IMR-90 (cell line): ENCODE measurements at regions not wholly inside any gene's neighbourhood (a gene's known extent, or its start where the extent isn't known, plus 50 kb on each side); places are given as distances from the start of the nearest gene placed in this dataset.

Source experiments
- CEBPB ChIP-seq: IDR thresholded peaks from 2 replicates; pipeline ENCODE4 v1.6.1; 2012; ENCODE audit warnings: low read depth, low read length, improper control_type of control experiment
- TF ChIP-seq, protein P1 (sequence below): conservative IDR thresholded peaks from 2 replicates; pipeline ENCODE4 v1.5.1; 2012; ENCODE audit warnings: mild to moderate bottlenecking, low read depth, low read length, improper control_type of control experiment

- TF ChIP-seq, protein P1, sequence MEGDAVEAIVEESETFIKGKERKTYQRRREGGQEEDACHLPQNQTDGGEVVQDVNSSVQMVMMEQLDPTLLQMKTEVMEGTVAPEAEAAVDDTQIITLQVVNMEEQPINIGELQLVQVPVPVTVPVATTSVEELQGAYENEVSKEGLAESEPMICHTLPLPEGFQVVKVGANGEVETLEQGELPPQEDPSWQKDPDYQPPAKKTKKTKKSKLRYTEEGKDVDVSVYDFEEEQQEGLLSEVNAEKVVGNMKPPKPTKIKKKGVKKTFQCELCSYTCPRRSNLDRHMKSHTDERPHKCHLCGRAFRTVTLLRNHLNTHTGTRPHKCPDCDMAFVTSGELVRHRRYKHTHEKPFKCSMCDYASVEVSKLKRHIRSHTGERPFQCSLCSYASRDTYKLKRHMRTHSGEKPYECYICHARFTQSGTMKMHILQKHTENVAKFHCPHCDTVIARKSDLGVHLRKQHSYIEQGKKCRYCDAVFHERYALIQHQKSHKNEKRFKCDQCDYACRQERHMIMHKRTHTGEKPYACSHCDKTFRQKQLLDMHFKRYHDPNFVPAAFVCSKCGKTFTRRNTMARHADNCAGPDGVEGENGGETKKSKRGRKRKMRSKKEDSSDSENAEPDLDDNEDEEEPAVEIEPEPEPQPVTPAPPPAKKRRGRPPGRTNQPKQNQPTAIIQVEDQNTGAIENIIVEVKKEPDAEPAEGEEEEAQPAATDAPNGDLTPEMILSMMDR, result no peak
- TF ChIP-seq CEBPB, result no peak
Measured at GRCh38 chr4:58149404-58150085, 1039.4 kb upstream of the IGFBP7 start.
